HG02763 (cell line): ENCODE measurements at regions not wholly inside any gene's neighbourhood (a gene's known extent, or its start where the extent isn't known, plus 50 kb on each side); places are given as distances from the start of the nearest gene placed in this dataset.
"Not testable (repeated sequence)": the region's sequence is repeated elsewhere in the genome, so short reads cannot be mapped to it uniquely, and the experiment has no call there.

ENCODE experiments used
- ATAC-seq: cut with Tn5 transposase; IDR thresholded peaks from one replicate; pipeline ENCODE4 v1.9.1; 2021; ENCODE audit warnings: mild to moderate bottlenecking, moderate library complexity; ENCODE audit not compliant: unreplicated experiment

GRCh38 chr16:66121466-66121865, 245.0 kb upstream of the CDH5 start:
- no peak for ATAC-seq

DNA sequence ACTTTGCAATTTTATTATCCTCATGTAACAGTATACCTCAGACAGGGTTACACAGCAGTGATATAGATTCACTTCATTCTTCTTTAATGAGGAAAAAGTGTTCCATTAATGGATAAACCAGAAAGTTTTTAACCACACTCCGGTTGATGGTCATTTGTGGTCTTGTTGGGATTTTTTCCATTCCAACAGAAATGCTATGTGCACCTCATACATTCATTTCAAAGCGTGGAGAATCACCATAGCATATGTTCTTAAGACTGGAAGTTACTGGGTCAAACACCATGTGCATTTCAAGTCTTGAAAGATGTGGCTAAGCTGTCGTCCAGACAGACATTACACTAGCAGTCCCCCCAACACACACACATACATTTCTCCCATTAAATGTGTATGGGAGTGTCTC, 245.8 kb upstream of the CDH5 start:
- ATAC-seq = no peak

DNA sequence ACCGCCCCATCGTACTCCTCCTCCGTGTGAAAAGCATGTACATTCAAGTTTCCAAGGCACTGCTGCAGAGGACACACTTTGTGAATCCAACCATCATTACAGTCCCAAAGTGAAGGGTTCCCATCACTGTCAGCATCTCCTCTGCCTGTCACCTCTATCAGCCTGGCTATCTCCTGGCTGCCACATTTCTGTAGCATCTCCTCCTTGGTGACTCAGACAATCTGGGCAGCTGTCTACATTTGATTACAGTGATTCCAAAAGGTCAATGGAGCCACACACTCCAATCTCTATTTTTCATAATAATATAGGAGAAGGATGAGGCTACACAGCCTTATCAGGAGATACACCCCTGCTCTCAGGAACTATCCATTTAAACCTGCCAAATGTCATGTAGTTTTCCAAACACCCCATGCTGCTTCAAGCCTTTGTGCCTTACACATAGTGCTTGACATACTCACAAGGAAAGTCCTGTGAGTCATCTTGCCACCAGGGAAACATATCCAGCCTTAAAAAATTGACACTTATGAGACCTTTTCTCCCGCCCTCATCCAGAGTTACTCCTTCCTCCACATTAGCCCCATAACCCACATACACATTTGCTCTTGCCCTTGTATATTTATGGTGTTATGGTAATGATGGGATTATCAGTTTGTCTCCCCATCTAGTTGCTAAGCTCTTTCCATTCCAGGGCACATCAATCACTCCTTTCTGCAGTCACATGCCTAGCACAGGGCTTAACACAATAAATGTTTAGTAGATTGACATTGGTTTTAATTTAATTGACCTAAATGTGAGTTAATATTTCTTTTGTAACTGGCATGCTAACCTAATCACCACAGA, 250.1 kb upstream of the CDH5 start:
- ATAC-seq = no peak

DNA sequence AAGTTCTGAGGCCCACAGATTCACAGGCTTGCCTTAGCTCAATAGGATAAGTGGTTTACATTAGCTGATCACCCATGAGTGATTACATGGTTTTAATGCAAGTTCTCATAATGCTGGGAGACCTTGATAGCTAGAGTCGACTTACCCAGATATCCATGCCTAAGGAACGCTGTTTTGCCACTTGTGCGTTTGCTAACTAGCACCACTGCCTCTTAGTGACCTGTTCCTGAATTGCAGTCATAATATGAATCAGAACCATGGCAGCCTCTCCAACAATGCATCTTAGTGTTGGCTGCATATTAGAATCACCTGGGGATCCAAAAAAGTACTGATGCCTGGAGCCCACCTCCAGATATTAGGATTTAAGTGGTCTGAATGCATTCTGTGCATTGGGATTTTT, 251.1 kb upstream of the CDH5 start:
- no peak for ATAC-seq

GRCh38 chr16:66113223-66113622, 253.3 kb upstream of the CDH5 start:
- ATAC-seq = no peak

DNA sequence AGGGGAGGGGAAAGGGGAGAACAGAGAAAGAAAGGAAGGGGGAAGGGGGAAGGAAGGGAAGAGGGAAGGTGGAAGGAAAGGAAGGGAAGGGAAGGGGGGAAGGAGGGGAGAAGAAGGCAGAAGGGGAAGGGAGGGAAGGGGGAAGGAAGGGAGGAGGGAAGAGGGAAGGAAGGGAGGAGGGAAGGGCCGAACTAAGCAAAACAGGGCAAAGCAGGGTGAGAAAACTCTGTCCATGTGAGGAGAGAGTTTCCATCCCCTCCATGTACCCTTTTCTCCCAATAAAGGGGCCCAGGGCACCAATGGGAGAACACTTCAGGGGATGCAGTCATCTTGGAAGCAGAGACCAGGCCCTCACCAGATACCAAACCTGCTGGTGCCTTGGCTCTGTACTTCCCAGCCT, 256.8 kb upstream of the CDH5 start:
- ATAC-seq = no peak

DNA sequence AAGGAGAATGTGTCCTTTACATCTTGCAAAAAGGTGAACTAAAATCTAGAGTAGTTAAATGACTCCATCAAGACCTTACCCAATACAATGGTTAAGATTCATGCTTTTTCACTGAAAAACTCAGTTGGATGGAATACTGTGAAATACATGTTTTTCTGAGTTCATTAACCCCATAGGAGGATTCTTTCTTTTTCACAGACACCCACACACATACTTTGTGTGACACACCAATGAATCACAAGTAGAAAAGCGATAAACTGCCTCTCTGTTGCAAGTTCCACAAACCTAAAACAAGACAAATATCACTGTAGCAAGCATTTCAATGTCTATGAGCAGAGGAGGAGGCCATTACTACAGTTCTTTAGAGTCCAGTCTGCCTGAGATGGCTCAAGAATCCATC, 258.8 kb upstream of the CDH5 start:
- ATAC-seq = no peak

- ATAC-seq = no peak
These were observed 263.3 kb upstream of the CDH5 start for GRCh38 chr16:66103211-66103610.

- no peak for ATAC-seq
These were observed 267.2 kb upstream of the CDH5 start for GRCh38 chr16:66099306-66099705.

DNA sequence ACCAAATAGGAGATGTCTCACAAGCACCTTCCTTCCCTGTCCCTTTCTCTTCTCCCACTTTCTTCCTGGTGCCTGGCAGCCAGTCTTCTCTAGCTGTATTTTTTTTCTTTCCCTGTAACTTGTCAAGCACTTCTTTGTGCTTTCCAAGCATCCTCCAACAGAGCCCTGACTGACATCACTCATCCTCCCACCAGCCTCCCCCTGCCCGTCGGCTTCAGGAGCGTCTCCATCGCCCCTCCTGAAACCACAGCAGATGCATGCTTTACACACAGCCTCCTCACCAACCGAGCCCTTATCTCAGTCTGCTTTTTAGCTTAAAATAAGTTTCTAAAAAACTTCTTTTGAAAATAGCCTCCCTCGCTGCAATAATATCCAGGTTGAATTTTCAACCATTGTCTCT, 268.7 kb upstream of the CDH5 start:
- no peak for ATAC-seq

DNA sequence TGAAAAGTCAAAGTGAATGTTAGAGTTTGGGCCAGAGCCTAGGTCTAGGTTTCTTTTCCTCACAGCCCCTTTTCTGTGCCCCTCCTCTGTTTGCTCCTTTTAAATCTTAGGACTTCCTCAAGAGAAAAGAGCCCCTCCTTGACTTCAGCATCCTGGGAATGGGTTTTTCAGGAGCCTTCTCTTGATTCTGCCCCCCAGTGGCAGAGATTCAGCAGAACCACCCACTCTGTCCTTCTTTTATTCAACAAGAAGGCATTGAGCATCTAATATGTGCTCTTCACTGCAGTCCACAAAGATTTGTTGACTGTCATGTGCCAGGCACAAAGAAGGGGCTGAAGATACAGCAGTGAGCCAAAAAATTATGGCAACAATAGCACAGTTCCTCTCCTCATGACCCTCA, 270.8 kb upstream of the CDH5 start:
- no peak for ATAC-seq

DNA sequence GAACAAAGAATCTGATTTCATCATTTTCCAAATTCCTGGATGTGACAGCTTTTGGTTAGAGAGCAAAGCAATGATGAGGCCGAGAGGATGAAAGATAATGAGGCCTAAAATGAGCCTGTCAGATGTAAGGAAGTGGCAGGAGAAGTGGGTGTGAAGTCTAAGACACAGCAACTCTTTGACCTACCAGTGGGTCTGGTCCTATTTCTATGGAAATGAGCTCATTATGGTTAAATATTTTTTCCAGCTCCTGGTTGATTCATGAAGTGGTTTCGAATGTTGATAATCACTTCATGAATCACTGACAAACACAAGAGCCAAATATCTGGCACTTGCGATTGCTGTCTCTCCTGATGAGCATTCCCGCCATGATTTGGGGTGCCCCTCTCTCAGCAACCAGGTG, 273.3 kb upstream of the CDH5 start:
- no peak for ATAC-seq

DNA sequence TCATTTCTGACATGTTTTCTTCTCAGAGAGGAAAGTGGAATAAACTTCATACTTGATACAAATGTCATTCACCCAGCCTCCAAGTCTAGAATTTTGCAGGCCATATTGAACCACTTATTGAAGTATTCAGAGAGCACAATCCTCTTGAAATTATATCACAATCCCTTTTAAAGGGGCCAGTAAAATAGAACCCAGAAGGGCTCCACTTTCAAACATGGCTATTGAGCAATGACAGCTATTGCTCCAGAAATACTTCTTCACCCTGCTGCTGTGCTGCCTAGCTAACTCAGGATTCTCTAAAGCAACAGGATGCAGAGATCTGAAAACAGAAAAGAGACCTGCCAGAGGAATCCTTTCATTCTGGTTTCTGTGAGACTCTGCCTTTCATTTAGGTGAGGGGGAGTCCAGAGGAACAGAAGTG, 275.0 kb upstream of the CDH5 start:
- no peak for ATAC-seq

- no peak for ATAC-seq
These were observed 277.8 kb upstream of the CDH5 start for GRCh38 chr16:66088681-66089080.

DNA sequence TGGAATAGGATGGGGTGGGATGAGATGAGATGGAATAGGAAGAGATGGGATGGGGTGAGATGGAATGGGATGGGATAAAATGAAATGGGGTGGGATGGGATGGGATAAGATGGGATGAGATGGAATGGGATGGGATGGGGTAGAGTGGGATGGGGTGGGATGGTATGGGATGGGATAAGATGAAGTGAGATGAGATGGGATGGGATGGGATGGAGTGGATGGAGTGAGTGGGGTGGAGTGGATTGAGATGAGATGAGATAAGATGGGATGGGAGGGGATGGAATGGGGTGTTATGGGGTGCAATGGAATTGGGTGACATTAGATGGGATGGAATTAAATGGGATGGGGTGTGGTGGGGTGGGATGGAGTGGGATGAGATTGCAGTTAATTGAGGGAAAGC, 279.2 kb upstream of the CDH5 start:
- ATAC-seq = no peak

DNA sequence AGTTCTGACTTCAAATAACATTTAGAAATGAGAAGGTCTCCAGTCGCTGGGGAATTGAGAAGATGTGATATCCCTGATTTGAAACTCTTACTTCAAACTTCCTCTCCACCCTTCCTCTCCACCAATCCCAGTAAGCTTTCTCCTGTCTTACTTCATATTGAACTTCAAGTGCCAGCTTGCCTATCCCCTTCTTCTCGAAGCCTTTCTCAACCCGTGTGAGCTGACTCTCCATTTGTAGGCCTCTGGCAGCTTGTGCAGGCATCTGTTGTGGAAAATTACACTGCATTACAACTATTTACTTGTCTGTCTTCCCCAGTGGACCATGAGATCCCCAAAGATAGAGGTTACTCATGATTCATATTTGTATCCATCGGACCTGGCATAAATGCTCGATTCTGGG, 280.8 kb upstream of the CDH5 start:
- no peak for ATAC-seq

DNA sequence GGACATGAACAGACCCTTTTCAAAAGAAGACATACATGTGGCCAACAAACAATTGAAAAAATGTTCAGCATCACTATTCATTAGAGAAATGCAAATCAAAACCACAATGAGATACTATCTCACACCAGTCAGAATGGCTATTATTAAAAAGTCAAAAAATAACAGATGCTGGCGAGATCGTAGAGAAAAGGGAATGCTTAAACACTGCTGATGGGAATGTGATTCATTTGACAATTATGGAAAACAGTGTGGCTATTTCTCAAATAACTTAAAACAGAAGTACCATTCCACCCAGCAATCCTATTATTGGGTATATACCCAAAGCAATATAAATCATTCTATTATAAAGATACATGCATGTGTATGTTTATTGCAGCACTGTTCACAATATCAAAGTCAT, 281.8 kb upstream of the CDH5 start:
- not testable (repeated sequence) for ATAC-seq

DNA sequence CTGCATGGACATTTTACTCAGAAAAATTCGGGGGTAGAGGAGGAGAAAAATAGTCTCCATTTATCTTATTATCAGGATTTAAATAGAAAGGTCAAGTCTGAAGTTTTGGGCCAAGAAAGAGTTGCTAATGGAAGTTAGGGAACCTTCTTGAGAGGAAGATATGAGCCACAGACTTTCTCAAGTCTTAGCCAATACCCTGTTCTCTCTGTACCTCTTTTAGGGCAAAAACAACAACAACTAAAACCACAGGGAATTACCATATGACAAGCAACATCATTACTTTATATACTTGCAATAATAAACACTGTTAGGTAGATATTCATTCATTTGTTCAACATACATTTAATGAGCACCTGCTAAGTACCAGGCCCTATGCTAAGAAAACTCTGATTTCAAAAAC, 282.2 kb upstream of the CDH5 start:
- no peak for ATAC-seq

DNA sequence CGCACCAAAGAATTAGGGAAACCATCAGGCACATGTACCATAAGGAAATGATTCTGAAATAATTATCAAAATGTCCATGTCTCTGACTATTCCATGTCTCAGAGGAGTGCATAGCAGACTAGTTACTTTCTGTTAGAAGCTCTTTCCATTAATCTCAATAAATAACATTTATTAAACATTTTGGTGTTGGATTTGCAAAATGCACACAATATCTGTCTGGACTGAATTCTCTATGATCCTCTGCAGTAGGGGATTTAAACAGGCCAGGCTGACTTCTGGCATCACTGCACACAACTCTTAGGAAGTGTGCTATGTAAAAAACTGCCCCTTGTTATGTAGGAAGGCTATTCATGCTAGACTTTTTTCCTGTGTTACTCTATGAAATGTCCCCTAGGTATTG, 283.3 kb upstream of the CDH5 start:
- ATAC-seq = no peak

DNA sequence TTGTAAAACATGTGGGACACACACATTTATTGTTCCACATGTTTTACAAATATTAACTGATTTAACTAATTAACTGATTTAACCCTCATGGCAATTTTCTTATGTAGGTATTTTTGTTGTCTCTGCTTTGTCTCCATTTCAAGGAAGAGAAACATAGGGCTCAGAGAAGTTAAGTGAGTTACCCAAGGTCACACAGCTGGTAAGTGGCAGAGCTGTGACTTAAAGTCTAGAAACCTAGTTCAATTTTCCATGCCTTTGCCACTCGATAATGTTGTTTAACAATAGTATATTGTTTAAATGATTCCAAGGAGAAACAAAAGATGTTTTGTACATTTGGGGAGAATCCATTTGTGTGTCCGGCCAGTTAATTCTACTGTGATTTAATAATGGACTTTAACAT, 284.1 kb upstream of the CDH5 start:
- ATAC-seq = no peak

- no peak for ATAC-seq
These were observed 284.6 kb upstream of the CDH5 start for GRCh38 chr16:66081775-66082366.

DNA sequence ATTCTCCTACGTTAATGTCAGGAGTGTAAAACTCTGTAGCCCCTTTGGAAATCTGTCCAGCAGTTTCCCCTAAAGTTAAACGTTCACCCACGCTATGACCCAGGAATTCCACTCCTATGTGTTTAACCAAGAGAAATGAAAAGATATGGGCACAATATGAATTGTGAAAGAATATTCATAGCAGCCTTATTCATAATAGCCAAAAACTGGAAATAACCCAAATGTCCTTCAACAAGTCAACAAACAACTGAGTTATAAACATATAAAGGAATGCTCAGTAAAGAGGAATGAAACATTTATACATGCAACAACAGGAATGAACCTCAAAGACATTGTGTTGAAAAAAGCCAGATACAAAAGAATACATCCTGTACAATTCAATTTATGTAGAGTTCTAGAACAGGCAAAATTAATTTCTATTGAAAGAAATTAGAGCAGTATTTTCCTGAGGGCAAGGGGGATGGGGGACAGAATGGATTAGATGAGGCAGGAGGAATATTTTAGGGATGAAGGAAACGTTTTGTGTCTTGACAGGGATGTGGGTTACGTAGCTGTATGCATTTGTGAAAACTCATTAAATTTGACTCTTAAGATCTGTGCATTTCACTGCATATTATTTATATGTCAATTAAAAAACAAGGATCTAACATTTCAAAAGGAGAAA, 286.7 kb upstream of the CDH5 start:
- ATAC-seq = no peak
